Stomach (tissue), 4 donors: ENCODE measurements at regions not wholly inside any gene's neighbourhood (a gene's known extent, or its start where the extent isn't known, plus 50 kb on each side); places are given as distances from the start of the nearest gene placed in this dataset.

Experiments
- CTCF ChIP-seq, 7 experiments: fragments of 450-650 bp in 4 of 7; fragments of 200-600 bp in 3 of 7; sonication (generic) in 3 of 7; IDR thresholded peaks; one replicate each; pipeline ENCODE4 v1.5.1; 2016 to 2019; ENCODE audit warnings: antibody characterized with exemption in 7 of 7, control low read depth in 2 of 7, mild to moderate bottlenecking in 1 of 7
- EP300 ChIP-seq: sonication (generic); formaldehyde crosslinking; IDR thresholded peaks from one replicate; pipeline ENCODE4 v1.6.1; 2017; ENCODE audit warnings: antibody characterized with exemption
- POLR2A ChIP-seq, 4 donors: fragments of 450-650 bp; IDR thresholded peaks; one replicate each; pipeline ENCODE4 v1.6.1; 2016; ENCODE audit warnings: antibody characterized with exemption in 4 of 4, control low read depth in 2 of 4, mild to moderate bottlenecking in 1 of 4, moderate library complexity in 1 of 4

GRCh38 chr12:87511371-87511770, 517.8 kb downstream of the C12orf50 start:
- TF ChIP-seq CTCF (IDR thresholded peaks at IDR 0.05): no peak
- no peak for TF ChIP-seq POLR2A (IDR thresholded peaks at IDR 0.05)
- TF ChIP-seq EP300: no peak
